ENCODE measurements at regions not wholly inside any gene's neighbourhood (a gene's known extent, or its start where the extent isn't known, plus 50 kb on each side); places are given as distances from the start of the nearest gene placed in this dataset.

GRCh38 chr12:43109631-43110345, 442.2 kb downstream of the ADAMTS20 start:
- no peak for FAIRE-seq
- no peak for DNase-seq
- no peak overlapping the region for H3K4me3 ChIP-seq
- ATAC-seq = no peak
- H3K27ac ChIP-seq = no peak overlapping the region
- intact Hi-C loops (cut with DNase I) = no loop called here
- H3K36me3 ChIP-seq = no peaks in the 10 kb centered on the region
- H3K4me1 ChIP-seq = no peaks in the 10 kb centered on the region
- no peaks in the 10 kb centered on the region for H3K9me3 ChIP-seq
- TF ChIP-seq CTCF (IDR thresholded peaks at IDR 0.05) = no peak
- WGBS, 2 donors = 75 to 77% methylated on average over 2 of the region's 2 CpGs
- no peaks in the 10 kb centered on the region for H3K27me3 ChIP-seq

GRCh38 chr12:43108656-43109055, 443.3 kb downstream of the ADAMTS20 start:
- FAIRE-seq (no peak), DNase-seq (no peak)
- no peak for TF ChIP-seq CTCF (IDR thresholded peaks at IDR 0.05)

GRCh38 chr12:43107026-43107775, 444.8 kb downstream of the ADAMTS20 start:
- Histone ChIP-seq H3K27me3 (no peaks in the 10 kb centered on the region), H3K9me3 (no peaks in the 10 kb centered on the region), H3K36me3 (no peaks in the 10 kb centered on the region), H3K4me3 (no peak overlapping the region), H3K4me1 (no peaks in the 10 kb centered on the region), H3K27ac (no peak overlapping the region)
- no peak for FAIRE-seq
- 53 to 60% methylated on average over 2 of the region's 2 CpGs for WGBS, 2 donors
- DNase-seq = no peak
- no peak for TF ChIP-seq CTCF (IDR thresholded peaks at IDR 0.05)
- no peak for ATAC-seq
- intact Hi-C loops (cut with DNase I) = no loop called here

More at GRCh38 chr12:43108656-43109055, 443.3 kb downstream of the ADAMTS20 start:
- Histone ChIP-seq H3K36me3 (no peaks in the 10 kb centered on the region), H3K27ac (no peak overlapping the region), H3K27me3 (no peaks in the 10 kb centered on the region), H3K4me3 (no peak overlapping the region), H3K4me1 (no peaks in the 10 kb centered on the region), H3K9me3 (no peaks in the 10 kb centered on the region)
- WGBS, 2 donors = 55 to 56% methylated on average over 3 of the region's 3 CpGs
- intact Hi-C loops (cut with DNase I) = no loop called here
- no peak for ATAC-seq

GRCh38 chr12:43106355-43106754, 445.6 kb downstream of the ADAMTS20 start:
- FAIRE-seq (no peak), DNase-seq (no peak), ATAC-seq (no peak)
- Histone ChIP-seq H3K27ac (no peak overlapping the region), H3K4me1 (no peaks in the 10 kb centered on the region), H3K27me3 (no peaks in the 10 kb centered on the region), H3K9me3 (no peaks in the 10 kb centered on the region), H3K4me3 (no peak overlapping the region), H3K36me3 (no peaks in the 10 kb centered on the region)
- WGBS, 2 donors = 52 to 53% methylated on average over 3 of the region's 3 CpGs
- intact Hi-C loops (cut with DNase I) = no loop called here
- no peak for TF ChIP-seq CTCF (IDR thresholded peaks at IDR 0.05)
